Adrenal gland (tissue), 9 donors: ENCODE measurements at regions not wholly inside any gene's neighbourhood (a gene's known extent, or its start where the extent isn't known, plus 50 kb on each side); places are given as distances from the start of the nearest gene placed in this dataset.

Experiments used
- DNase-seq, 7 donors: peaks; one replicate each; pipeline ENCODE4 v3.0.0-alpha.2; 2019 to 2020
- H3K27ac ChIP-seq, 5 donors: fragments of 200-600 bp; sonication (generic) in 4 of 5; 1 replicate in 3 of 5; 2 replicates in 2 of 5; pipeline versions ENCODE4 v1.5.1 to v1.8.0; 2016 to 2020; ENCODE audit warnings: mild to moderate bottlenecking in 1 of 5
- H3K27me3 ChIP-seq: fragments of 200-600 bp; 2 replicates; pipeline ENCODE4 v1.8.0; 2021
- H3K36me3 ChIP-seq, 2 donors: fragments of 200-600 bp; replicated peaks in 1 of 2; 1 replicate in 1 of 2; 2 replicates in 1 of 2; pipeline versions ENCODE4 v1.5.1 to v1.8.0; 2018 to 2022
- H3K4me1 ChIP-seq, 2 donors: fragments of 200-600 bp; replicated peaks in 1 of 2; 1 replicate in 1 of 2; 2 replicates in 1 of 2; pipeline versions ENCODE4 v1.5.1 to v1.8.0; 2018 to 2021
- H3K4me3 ChIP-seq, 4 donors: fragments of 200-600 bp; sonication (generic) in 3 of 4; one replicate each; pipeline ENCODE4 v1.5.1; 2016 to 2018
- H3K9me3 ChIP-seq, 3 donors: fragments of 200-600 bp; sonication (generic) in 1 of 3; replicated peaks in 1 of 3; 1 replicate in 2 of 3; 2 replicates in 1 of 3; pipeline versions ENCODE4 v1.5.1 to v1.8.0; 2016 to 2021
- CTCF ChIP-seq, 6 experiments: fragments of 450-650 bp in 4 of 6; fragments of 200-600 bp in 2 of 6; sonication (generic) in 1 of 6; IDR thresholded peaks; 1 replicate in 5 of 6; 2 replicates in 1 of 6; pipeline versions ENCODE4 v1.5.1 to v1.8.0; 2016 to 2021; ENCODE audit warnings: antibody characterized with exemption in 6 of 6, mild to moderate bottlenecking in 2 of 6, moderate library complexity in 1 of 6
- POLR2A ChIP-seq, 2 donors: fragments of 450-650 bp; IDR thresholded peaks; one replicate each; pipeline ENCODE4 v1.6.1; 2017; ENCODE audit warnings: antibody characterized with exemption in 2 of 2, mild to moderate bottlenecking in 2 of 2, moderate library complexity in 1 of 2
- WGBS, 4 donors: extraction: QIAGEN DNeasy Blood & Tissue Kit in 2 of 4; methylation state at CpG; one replicate each; pipeline versions ENCODE4 v1.1.5 to v1.1.7; 2013 to 2017; 5-methylcytosine and 5-hydroxymethylcytosine counted together
- intact Hi-C, 2 donors: fragments of 100-400 bp; cut with DNase I; formaldehyde crosslinking; loops; one replicate each; pipeline versions ENCODE4 v1.14.1 to v1.15.0; 2022 to 2023
- donor health status: healthy with polysubstance abuse.
- donor health status: Bipolar disorder and iron deficiency.
- donor health status: DM: yes; HTN: yes; CAD: no.
- donor health status: DM: no; HTN: no; CAD: no.
- donor health status: DM: no; HTN: no; CAD: no.

- no peaks in the 10 kb centered on the region for H3K36me3 ChIP-seq
- H3K4me1 ChIP-seq = peaks cover 0 to 5% of the 10 kb centered on the region in 2 donors
- 86 to 93% (median 92%) methylated on average over 4 of the region's 4 CpGs for WGBS, 4 donors
- intact Hi-C loops = no loop called here
- no peak overlapping the region for H3K27ac ChIP-seq
- no peaks in the 10 kb centered on the region for H3K27me3 ChIP-seq
- H3K9me3 ChIP-seq = no peaks in the 10 kb centered on the region
- no peak overlapping the region for H3K4me3 ChIP-seq
- DNase-seq = no peak
- TF ChIP-seq CTCF (IDR thresholded peaks at IDR 0.05) = no peak
- no peak for TF ChIP-seq POLR2A (IDR thresholded peaks at IDR 0.05)
Observed at GRCh38 chr12:91632042-91632786, 449.6 kb upstream of the DCN start.

GRCh38 chr12:91630596-91631293 lies 448.1 kb upstream of the DCN start:
- Histone ChIP-seq H3K4me3 (no peak overlapping the region), H3K9me3 (no peaks in the 10 kb centered on the region), H3K27ac (no peak overlapping the region), H3K27me3 (no peaks in the 10 kb centered on the region), H3K36me3 (no peaks in the 10 kb centered on the region), H3K4me1 (peaks cover 0 to 5% of the 10 kb centered on the region in 2 donors)
- TF ChIP-seq CTCF (IDR thresholded peaks at IDR 0.05) (no peak), POLR2A (IDR thresholded peaks at IDR 0.05) (no peak)
- DNase-seq = peak in 1 of 7 donors; percentile 8
- intact Hi-C loops = no loop called here
- WGBS, 4 donors = 67 to 81% (median 68%) methylated on average over 3 of the region's 3 CpGs

- WGBS, 4 donors = 82 to 92% (median 88%) methylated on average over 5 of the region's 5 CpGs
- no peak overlapping the region for H3K4me3 ChIP-seq
- intact Hi-C loops = no loop called here
Observed at GRCh38 chr12:91630083-91630482, 447.5 kb upstream of the DCN start.

More at GRCh38 chr12:91630083-91630482, 447.5 kb upstream of the DCN start:
- Histone ChIP-seq H3K27ac (no peak overlapping the region), H3K9me3 (no peaks in the 10 kb centered on the region), H3K36me3 (no peaks in the 10 kb centered on the region), H3K27me3 (no peaks in the 10 kb centered on the region), H3K4me1 (peaks cover 0 to 5% of the 10 kb centered on the region in 2 donors)
- no peak for DNase-seq
- TF ChIP-seq CTCF (IDR thresholded peaks at IDR 0.05) = no peak
- TF ChIP-seq POLR2A (IDR thresholded peaks at IDR 0.05) = no peak
